HCT116 (cell line): ENCODE measurements at regions not wholly inside any gene's neighbourhood (a gene's known extent, or its start where the extent isn't known, plus 50 kb on each side); places are given as distances from the start of the nearest gene placed in this dataset.

Source experiments
- ATAC-seq: fragments of 200-7000 bp; cut with Tn5 transposase; 2 replicates; pipeline ENCODE4 v1.9.1; 2020; ENCODE audit warnings: mild to moderate bottlenecking, moderate library complexity
- BruUV-seq: library from RNA; stranded (reverse); fragments of 400-500 nt; replicated peaks from 2 replicates; lab custom pipeline; 2021; lab: Mats Ljungman, UMichigan
- CTCF ChIA-PET: fragments of 300-600 bp; sonication (Branson Sonifier 250); formaldehyde crosslinking; loops from one replicate; lab custom pipeline; 2021; ENCODE audit warnings: antibody characterized with exemption; lab: Charles Lee
- POLR2A ChIA-PET: fragments of 300-600, 350-600 bp; sonication (Branson Sonifier 250); formaldehyde crosslinking; loops from one replicate; lab custom pipeline; 2021; ENCODE audit warnings: antibody characterized with exemption; lab: Charles Lee
- RAD21 ChIA-PET, 2 experiments: fragments of 300-600 bp; sonication (Branson Sonifier 250); formaldehyde crosslinking; loops; one replicate each; lab custom pipeline; 2023; ENCODE audit warnings: low total read pairs in 2 of 2; ENCODE audit not compliant: uncharacterized antibody in 2 of 2, unreplicated experiment in 2 of 2, low non-redundant PET in 1 of 2; lab: Charles Lee
- DNase-seq: peaks from one replicate; pipeline ENCODE4 v3.0.0-alpha.2; 2010; ENCODE audit warnings: low read depth, low spot score
- H2AFZ ChIP-seq: fragments of 200-600 bp; shearing (Covaris generic), sonication (generic); 2 replicates; pipeline ENCODE4 v1.6.1; 2017; ENCODE audit warnings: low read depth, mixed run types, mixed read lengths, antibody characterized with exemption, low read length; ENCODE audit not compliant: poor library complexity, severe bottlenecking
- H3K27ac ChIP-seq: 2 replicates; pipeline ENCODE4 v1.5.1; 2012; ENCODE audit warnings: low read depth, low read length
- H3K27me3 ChIP-seq: fragments of 200-600 bp; sonication (generic); 2 replicates; pipeline ENCODE4 v1.6.1; 2016; ENCODE audit warnings: mixed run types, low read length, mixed read lengths; ENCODE audit not compliant: insufficient read depth
- H3K36me3 ChIP-seq, 2 experiments: fragments of 200-500 bp in 1 of 2; fragments of 200-600 bp in 1 of 2; sonication (Bioruptor generic) in 1 of 2; sonication (generic) in 1 of 2; 2 replicates each; pipeline versions ENCODE4 v1.5.1 to v1.6.1; 2014 to 2016; ENCODE audit warnings: low read length in 2 of 2, inconsistent platforms in 1 of 2, mixed read lengths in 1 of 2, mixed run types in 1 of 2; ENCODE audit not compliant: insufficient read depth in 2 of 2, control insufficient read depth in 1 of 2
- H3K4me1 ChIP-seq, 2 experiments: fragments of 200-600 bp in 1 of 2; sonication (generic) in 1 of 2; 2 replicates each; pipeline versions ENCODE4 v1.5.1 to v1.6.1; 2012 to 2017; ENCODE audit warnings: low read length in 2 of 2, inconsistent platforms in 1 of 2, mild to moderate bottlenecking in 1 of 2, mixed read lengths in 1 of 2, mixed run types in 1 of 2, moderate library complexity in 1 of 2; ENCODE audit not compliant: insufficient read depth in 2 of 2, control insufficient read depth in 1 of 2
- H3K4me2 ChIP-seq: fragments of 200-600 bp; sonication (generic); 2 replicates; pipeline ENCODE4 v1.6.1; 2017; ENCODE audit warnings: mixed run types, low read length, mixed read lengths
- H3K4me3 ChIP-seq, 2 experiments: fragments of 200-600 bp in 1 of 2; sonication (generic) in 1 of 2; replicated peaks in 1 of 2; 2 replicates each; pipeline ENCODE4 v1.5.1; 2011 to 2016; ENCODE audit warnings: low read length in 2 of 2, control low read depth in 1 of 2, low read depth in 1 of 2, mild to moderate bottlenecking in 1 of 2, mixed read lengths in 1 of 2, mixed run types in 1 of 2
- H3K79me2 ChIP-seq: fragments of 200-600 bp; sonication (generic); 2 replicates; pipeline ENCODE4 v1.6.1; 2017; ENCODE audit warnings: mild to moderate bottlenecking, mixed run types, low read length, moderate library complexity, mixed read lengths; ENCODE audit not compliant: insufficient read depth
- H3K9ac ChIP-seq: fragments of 200-600 bp; sonication (generic); 2 replicates; pipeline ENCODE4 v1.6.1; 2016; ENCODE audit warnings: low read length, mixed read lengths
- H3K9me2 ChIP-seq: fragments of 200-600 bp; sonication (generic), shearing (Covaris generic); 2 replicates; pipeline ENCODE4 v1.6.1; 2017; ENCODE audit warnings: mixed run types, mild to moderate bottlenecking, moderate library complexity; ENCODE audit not compliant: insufficient read depth
- H3K9me3 ChIP-seq, 2 experiments: fragments of 200-500 bp in 1 of 2; fragments of 200-600 bp in 1 of 2; sonication (Bioruptor generic) in 1 of 2; sonication (generic) in 1 of 2; 2 replicates each; pipeline ENCODE4 v1.6.1; 2014 to 2017; ENCODE audit warnings: low read length in 2 of 2, mixed read lengths in 2 of 2, inconsistent platforms in 1 of 2, low read depth in 1 of 2, mild to moderate bottlenecking in 1 of 2, mixed run types in 1 of 2, moderate library complexity in 1 of 2; ENCODE audit not compliant: control insufficient read depth in 1 of 2, insufficient read depth in 1 of 2
- H4K20me1 ChIP-seq: fragments of 200-600 bp; sonication (generic), shearing (Covaris generic); 2 replicates; pipeline ENCODE4 v1.6.1; 2017; ENCODE audit warnings: mixed run types, mild to moderate bottlenecking, moderate library complexity; ENCODE audit not compliant: insufficient read depth
- ATF3 ChIP-seq: IDR thresholded peaks from 2 replicates; pipeline ENCODE4 v1.6.1; 2012
- CBX3 ChIP-seq: IDR thresholded peaks from 2 replicates; pipeline ENCODE4 v1.6.1; 2012; ENCODE audit warnings: low read depth
- CEBPB ChIP-seq: IDR thresholded peaks from 2 replicates; pipeline ENCODE4 v1.6.1; 2012; ENCODE audit warnings: low read depth
- EGR1 ChIP-seq: IDR thresholded peaks from 2 replicates; pipeline ENCODE4 v1.6.1; 2012; ENCODE audit warnings: low read depth
- ELF1 ChIP-seq: IDR thresholded peaks from 2 replicates; pipeline ENCODE4 v1.6.1; 2012; ENCODE audit warnings: low read depth, borderline replicate concordance
- FOSL1 ChIP-seq: IDR thresholded peaks from 2 replicates; pipeline ENCODE4 v1.6.1; 2012; ENCODE audit warnings: low read depth
- JUND ChIP-seq: IDR thresholded peaks from 2 replicates; pipeline ENCODE4 v1.6.1; 2012
- POLR2A ChIP-seq: IDR thresholded peaks from 2 replicates; pipeline ENCODE4 v1.7.0; 2011; ENCODE audit warnings: borderline replicate concordance; ENCODE audit not compliant: insufficient read depth, insufficient read length; ENCODE audit errors: extremely low read depth
- SIN3A ChIP-seq: IDR thresholded peaks from 2 replicates; pipeline ENCODE4 v1.6.1; 2012; ENCODE audit warnings: low read depth
- SP1 ChIP-seq: IDR thresholded peaks from 2 replicates; pipeline ENCODE4 v1.6.1; 2012; ENCODE audit warnings: low read depth
- SRF ChIP-seq: IDR thresholded peaks from 2 replicates; pipeline ENCODE4 v1.6.1; 2012; ENCODE audit warnings: low read depth
- TCF7L2 ChIP-seq: IDR thresholded peaks from 2 replicates; pipeline ENCODE4 v1.7.0; 2011; ENCODE audit warnings: borderline replicate concordance, inconsistent platforms; ENCODE audit not compliant: insufficient read depth, insufficient read length; ENCODE audit errors: extremely low read depth
- ZBTB33 ChIP-seq: IDR thresholded peaks from 2 replicates; pipeline ENCODE4 v1.6.1; 2011; ENCODE audit warnings: mild to moderate bottlenecking, low read length, moderate library complexity; ENCODE audit not compliant: insufficient replicate concordance; ENCODE audit errors: extremely low read depth
- intact Hi-C: fragments of 100-400 bp; cut with micrococcal nuclease; formaldehyde crosslinking; loops from 2 replicates; pipeline ENCODE4 v1.10.0; 2022
- TF ChIP-seq, protein P1 (sequence below), 3 experiments: fragments of 200-600 bp in 1 of 3; sonication (generic) in 1 of 3; IDR thresholded peaks in 2 of 3; conservative IDR thresholded peaks in 1 of 3; 2 replicates each; pipeline ENCODE4 v1.5.1; 2012 to 2017; ENCODE audit warnings: low read depth in 2 of 3, low read length in 2 of 3, antibody characterized with exemption in 1 of 3, borderline replicate concordance in 1 of 3, control low read depth in 1 of 3, mild to moderate bottlenecking in 1 of 3, mixed read lengths in 1 of 3, mixed run types in 1 of 3, moderate library complexity in 1 of 3; ENCODE audit not compliant: insufficient read depth in 1 of 3
- TF ChIP-seq, protein P2 (sequence below): IDR thresholded peaks from 2 replicates; pipeline ENCODE4 v1.6.1; 2012

DNA sequence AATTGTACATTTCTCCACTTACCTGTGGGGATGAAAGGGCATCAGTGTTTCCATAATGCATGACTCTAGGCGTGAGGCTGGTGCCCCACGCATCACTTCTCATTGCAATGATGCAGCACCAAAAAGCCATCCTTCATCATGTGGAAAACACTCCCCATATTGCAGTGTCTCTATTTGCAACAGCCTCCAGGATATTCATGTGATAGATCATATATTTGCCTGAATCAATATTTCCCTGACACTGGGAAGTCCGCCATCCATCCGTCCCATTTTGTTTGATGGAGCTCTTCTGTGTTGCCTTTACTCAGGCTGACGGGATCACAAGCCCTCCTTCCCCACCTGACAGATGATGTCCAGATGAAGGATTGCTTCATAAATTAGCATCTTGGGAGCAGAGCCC is 74.5 kb upstream of the CAMK1G start:
- Histone ChIP-seq H4K20me1 (no peaks in the 10 kb centered on the region), H3K36me3 (no peaks in the 10 kb centered on the region), H3K27me3 (no peaks in the 10 kb centered on the region), H2AFZ (no peak overlapping the region), H3K4me3 (no peak overlapping the region), H3K9ac (no peak overlapping the region), H3K9me3 (no peaks in the 10 kb centered on the region), H3K9me2 (no peaks in the 10 kb centered on the region), H3K79me2 (no peaks in the 10 kb centered on the region), H3K27ac (no peak overlapping the region), H3K4me1 (no peaks in the 10 kb centered on the region), H3K4me2 (no peak overlapping the region)
- POLR2A ChIA-PET = no interaction called here
- TF ChIP-seq, protein P1, sequence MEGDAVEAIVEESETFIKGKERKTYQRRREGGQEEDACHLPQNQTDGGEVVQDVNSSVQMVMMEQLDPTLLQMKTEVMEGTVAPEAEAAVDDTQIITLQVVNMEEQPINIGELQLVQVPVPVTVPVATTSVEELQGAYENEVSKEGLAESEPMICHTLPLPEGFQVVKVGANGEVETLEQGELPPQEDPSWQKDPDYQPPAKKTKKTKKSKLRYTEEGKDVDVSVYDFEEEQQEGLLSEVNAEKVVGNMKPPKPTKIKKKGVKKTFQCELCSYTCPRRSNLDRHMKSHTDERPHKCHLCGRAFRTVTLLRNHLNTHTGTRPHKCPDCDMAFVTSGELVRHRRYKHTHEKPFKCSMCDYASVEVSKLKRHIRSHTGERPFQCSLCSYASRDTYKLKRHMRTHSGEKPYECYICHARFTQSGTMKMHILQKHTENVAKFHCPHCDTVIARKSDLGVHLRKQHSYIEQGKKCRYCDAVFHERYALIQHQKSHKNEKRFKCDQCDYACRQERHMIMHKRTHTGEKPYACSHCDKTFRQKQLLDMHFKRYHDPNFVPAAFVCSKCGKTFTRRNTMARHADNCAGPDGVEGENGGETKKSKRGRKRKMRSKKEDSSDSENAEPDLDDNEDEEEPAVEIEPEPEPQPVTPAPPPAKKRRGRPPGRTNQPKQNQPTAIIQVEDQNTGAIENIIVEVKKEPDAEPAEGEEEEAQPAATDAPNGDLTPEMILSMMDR (IDR thresholded peaks at IDR 0.05 in 2 of 3, conservative IDR thresholded peaks at IDR 0.05 in 1 of 3; ENCODE audit: borderline replicate concordance in 1 of 3, insufficient read depth in 1 of 3, low read depth in 2 of 3, low read length in 2 of 3) = no peak
- TF ChIP-seq EGR1 (no peak), SP1 (no peak), SIN3A (no peak), TCF7L2 (no peak), FOSL1 (no peak), CEBPB (no peak), ATF3 (no peak), POLR2A (no peak), CBX3 (no peak), JUND (no peak), SRF (no peak), ZBTB33 (no peak), ELF1 (no peak)
- TF ChIP-seq, protein P2, sequence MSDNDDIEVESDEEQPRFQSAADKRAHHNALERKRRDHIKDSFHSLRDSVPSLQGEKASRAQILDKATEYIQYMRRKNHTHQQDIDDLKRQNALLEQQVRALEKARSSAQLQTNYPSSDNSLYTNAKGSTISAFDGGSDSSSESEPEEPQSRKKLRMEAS = no peak
- CTCF ChIA-PET = no interaction called here
- ATAC-seq (no peak), DNase-seq (no peak)
- no TSS peak for BruUV-seq
- RAD21 ChIA-PET = no interaction called here
- intact Hi-C loops = no loop called here
